GM21360 (cell line): ENCODE measurements at regions not wholly inside any gene's neighbourhood (a gene's known extent, or its start where the extent isn't known, plus 50 kb on each side); places are given as distances from the start of the nearest gene placed in this dataset.
"Not testable (repeated sequence)": the region's sequence is repeated elsewhere in the genome, so short reads cannot be mapped to it uniquely, and the experiment has no call there.

Experiments
- ATAC-seq: cut with Tn5 transposase; IDR thresholded peaks from one replicate; pipeline ENCODE4 v1.9.1; 2021; ENCODE audit warnings: mild to moderate bottlenecking, moderate library complexity; ENCODE audit not compliant: unreplicated experiment

- ATAC-seq: not testable (repeated sequence)
These were observed 305.5 kb downstream of the SLITRK5 start for GRCh38 chr13:87976650-87977049.

GRCh38 chr13:87981416-87981815 is 310.2 kb downstream of the SLITRK5 start:
- no peak for ATAC-seq

GRCh38 chr13:87982400-87982799 is 311.2 kb downstream of the SLITRK5 start:
- no peak for ATAC-seq

- no peak for ATAC-seq
These were observed 315.6 kb downstream of the SLITRK5 start for GRCh38 chr13:87986639-87987250.

GRCh38 chr13:87998081-87998480 is 326.9 kb downstream of the SLITRK5 start:
- ATAC-seq: no peak

GRCh38 chr13:87999240-87999700 is 328.1 kb downstream of the SLITRK5 start:
- ATAC-seq: no peak

GRCh38 chr13:87999788-88000187 is 328.6 kb downstream of the SLITRK5 start:
- no peak for ATAC-seq

GRCh38 chr13:88000239-88000638 is 329.1 kb downstream of the SLITRK5 start:
- no peak for ATAC-seq

GRCh38 chr13:88000787-88001186 is 329.6 kb downstream of the SLITRK5 start:
- ATAC-seq: no peak

GRCh38 chr13:88005188-88005587 is 334.0 kb downstream of the SLITRK5 start:
- ATAC-seq: no peak

- ATAC-seq: no peak
These were observed 343.4 kb downstream of the SLITRK5 start for GRCh38 chr13:88014527-88014926.

GRCh38 chr13:88022431-88023208 is 351.4 kb downstream of the SLITRK5 start:
- no peak for ATAC-seq

- no peak for ATAC-seq
These were observed 355.1 kb downstream of the SLITRK5 start for GRCh38 chr13:88026241-88026640.

GRCh38 chr13:88031980-88032559 is 360.9 kb downstream of the SLITRK5 start:
- no peak for ATAC-seq

- not testable (repeated sequence) for ATAC-seq
These were observed 365.0 kb downstream of the SLITRK5 start for GRCh38 chr13:88036205-88036604.

GRCh38 chr13:88042489-88042888 is 371.3 kb downstream of the SLITRK5 start:
- ATAC-seq: no peak

GRCh38 chr13:88051746-88052482 is 380.7 kb downstream of the SLITRK5 start:
- no peak for ATAC-seq

GRCh38 chr13:88063741-88064140 is 392.6 kb downstream of the SLITRK5 start:
- ATAC-seq: no peak

GRCh38 chr13:88066847-88067246 is 395.7 kb downstream of the SLITRK5 start:
- ATAC-seq: no peak

- ATAC-seq: no peak
These were observed 397.1 kb downstream of the SLITRK5 start for GRCh38 chr13:88068316-88068715.

- ATAC-seq: no peak
These were observed 397.8 kb downstream of the SLITRK5 start for GRCh38 chr13:88068975-88069374.
